ENCODE measurements at regions not wholly inside any gene's neighbourhood (a gene's known extent, or its start where the extent isn't known, plus 50 kb on each side); places are given as distances from the start of the nearest gene placed in this dataset.

DNA sequence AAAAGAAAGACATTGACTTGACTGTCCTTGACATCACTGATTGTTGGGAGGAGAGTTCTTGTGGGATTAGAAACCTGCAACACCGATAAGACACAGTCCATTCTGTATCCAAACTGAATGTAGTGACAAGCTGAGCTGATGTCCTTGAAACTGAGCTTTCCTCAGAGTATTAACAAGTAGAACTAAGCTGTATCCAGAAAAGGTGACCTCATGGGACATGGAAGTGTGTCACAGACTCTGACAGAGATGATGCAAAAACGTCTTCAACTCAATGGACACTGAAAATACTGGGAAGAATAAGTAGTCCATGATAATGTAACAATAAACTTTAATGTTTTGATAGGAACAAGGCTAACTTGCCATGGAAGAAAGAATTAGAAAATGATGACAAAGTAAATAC lies 690.1 kb downstream of the CDH18 start:
- no peaks in the 10 kb centered on the region for H3K36me3 Mint-ChIP-seq (ENCODE audit: low read depth)
- no peak overlapping the region for H3K27ac Mint-ChIP-seq
- no peak for DNase-seq (ENCODE audit: low spot score)
- H3K9me3 Mint-ChIP-seq: peaks cover 29% of the 10 kb centered on the region
- H3K27me3 Mint-ChIP-seq (ENCODE audit: low read depth): no peaks in the 10 kb centered on the region
- H3K4me3 Mint-ChIP-seq (ENCODE audit: low read depth): no peak overlapping the region
- no peaks in the 10 kb centered on the region for H3K4me1 Mint-ChIP-seq (ENCODE audit: low read depth)
- intact Hi-C loops (cut with micrococcal nuclease): no loop called here

DNA sequence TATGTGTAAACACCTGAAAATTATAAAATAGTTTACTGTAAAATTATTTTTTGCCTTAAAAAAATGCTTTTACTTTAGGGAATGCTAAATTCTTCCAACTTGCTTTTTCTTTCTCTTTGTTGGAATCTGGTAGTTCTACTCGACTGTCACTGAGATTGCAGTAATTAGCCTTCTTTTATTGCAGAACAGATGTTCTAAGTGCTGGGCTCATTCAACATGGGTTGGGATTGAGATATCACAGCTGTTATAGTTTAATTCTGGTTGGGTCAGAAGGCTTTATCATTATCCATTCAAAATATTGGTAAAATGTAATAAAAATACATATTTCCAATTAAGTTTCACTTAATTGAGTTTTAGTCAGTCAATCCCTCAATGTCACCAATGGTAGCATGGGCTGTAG lies 686.7 kb downstream of the CDH18 start:
- no peak for DNase-seq (ENCODE audit: low spot score)
- Mint-ChIP-seq H3K27ac (no peak overlapping the region), H3K9me3 (peaks cover 27% of the 10 kb centered on the region), H3K4me3 (ENCODE audit: low read depth) (no peak overlapping the region), H3K4me1 (ENCODE audit: low read depth) (no peaks in the 10 kb centered on the region), H3K36me3 (ENCODE audit: low read depth) (no peaks in the 10 kb centered on the region), H3K27me3 (ENCODE audit: low read depth) (no peaks in the 10 kb centered on the region)
- intact Hi-C loops (cut with micrococcal nuclease): no loop called here

DNA sequence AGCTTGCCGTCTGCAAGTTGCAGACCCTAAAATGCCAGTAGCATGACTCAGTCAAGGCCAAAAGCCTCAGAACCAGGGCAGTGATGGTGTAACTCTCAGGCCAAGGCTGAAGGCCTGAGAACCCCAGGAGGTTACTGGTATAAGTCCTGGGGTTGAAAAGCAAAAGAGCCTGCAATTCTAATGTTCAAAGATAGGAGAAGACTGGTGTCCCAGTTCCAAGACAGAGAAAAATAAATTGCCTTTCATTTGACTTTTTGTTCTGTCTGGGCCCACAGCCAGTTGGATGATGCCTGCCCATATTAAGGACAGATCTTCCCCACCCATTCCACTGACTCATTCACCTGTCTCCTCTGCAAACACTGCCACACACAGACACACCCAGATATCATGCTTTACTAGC lies 673.2 kb downstream of the CDH18 start:
- H3K4me1 Mint-ChIP-seq (ENCODE audit: low read depth): no peaks in the 10 kb centered on the region
- DNase-seq (ENCODE audit: low spot score): no peak
- no peaks in the 10 kb centered on the region for H3K36me3 Mint-ChIP-seq (ENCODE audit: low read depth)

DNA sequence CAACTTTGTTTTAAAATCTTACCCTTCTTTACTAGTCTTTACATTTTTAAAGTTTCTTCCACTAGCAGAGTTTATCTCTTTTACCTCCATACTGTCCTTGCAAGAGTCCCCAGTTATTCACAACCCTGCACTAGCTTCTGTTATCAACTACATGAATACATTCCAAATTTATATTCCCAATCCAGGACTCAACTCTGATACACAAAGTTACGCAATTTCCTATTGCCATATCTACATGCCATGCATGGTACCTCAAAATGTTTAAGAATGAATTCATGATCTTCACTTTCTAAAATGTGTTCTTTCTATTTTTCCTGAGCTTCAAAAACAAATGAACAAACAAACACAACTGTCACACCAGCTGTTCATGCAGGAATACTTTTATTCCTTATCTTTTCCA lies 668.7 kb downstream of the CDH18 start:
- H3K4me1 Mint-ChIP-seq (ENCODE audit: low read depth): no peaks in the 10 kb centered on the region
- H3K9me3 Mint-ChIP-seq: peaks cover 45% of the 10 kb centered on the region
- DNase-seq (ENCODE audit: low spot score): no peak
- no peak overlapping the region for H3K27ac Mint-ChIP-seq
- no peaks in the 10 kb centered on the region for H3K36me3 Mint-ChIP-seq (ENCODE audit: low read depth)
- no peak overlapping the region for H3K4me3 Mint-ChIP-seq (ENCODE audit: low read depth)
- intact Hi-C loops (cut with micrococcal nuclease): no loop called here
- no peaks in the 10 kb centered on the region for H3K27me3 Mint-ChIP-seq (ENCODE audit: low read depth)

More for the DNA sequence above, 673.2 kb downstream of the CDH18 start:
- peaks cover 47% of the 10 kb centered on the region for H3K9me3 Mint-ChIP-seq
- H3K27ac Mint-ChIP-seq: no peak overlapping the region
- H3K27me3 Mint-ChIP-seq (ENCODE audit: low read depth): no peaks in the 10 kb centered on the region
- no peak overlapping the region for H3K4me3 Mint-ChIP-seq (ENCODE audit: low read depth)
- intact Hi-C loops (cut with micrococcal nuclease): no loop called here

DNA sequence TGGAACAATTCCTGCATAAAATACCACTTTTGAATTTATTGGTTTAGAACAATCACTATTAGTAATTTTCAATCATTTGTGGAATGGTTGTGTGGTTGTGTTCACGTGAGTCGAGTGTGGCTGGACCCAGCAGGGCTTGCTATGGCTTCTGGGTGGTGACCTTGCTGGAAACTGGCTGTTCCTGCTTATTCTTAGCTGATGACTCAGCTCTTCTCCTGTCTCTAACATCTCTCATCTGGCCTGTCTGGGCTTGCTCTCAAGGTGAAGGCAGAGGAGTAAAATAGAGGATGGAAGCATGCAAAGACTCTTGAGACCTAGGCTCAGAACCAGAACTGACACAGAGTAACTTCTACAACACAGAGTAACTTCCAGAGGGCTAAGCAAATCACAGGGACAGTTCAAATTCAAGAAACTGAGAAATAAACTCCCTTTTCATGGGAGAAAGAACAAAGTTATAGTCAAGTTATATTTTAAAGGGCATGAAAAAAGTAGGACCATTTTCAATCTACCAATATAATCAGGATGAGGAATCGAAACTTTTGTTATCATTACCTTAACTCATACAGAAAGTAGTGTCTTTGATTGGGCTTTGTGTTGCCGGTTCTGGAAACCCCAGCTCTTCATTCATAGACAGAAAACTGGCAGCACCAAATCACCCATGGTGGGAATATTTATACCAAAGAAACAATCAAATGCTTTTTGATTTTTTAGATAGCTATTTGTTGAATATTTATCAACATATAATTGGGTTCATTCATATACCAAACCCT lies 665.1 kb downstream of the CDH18 start:
- no peak for DNase-seq (ENCODE audit: low spot score)
- Mint-ChIP-seq H3K36me3 (ENCODE audit: low read depth) (no peaks in the 10 kb centered on the region), H3K4me3 (ENCODE audit: low read depth) (no peak overlapping the region), H3K27ac (no peak overlapping the region), H3K27me3 (ENCODE audit: low read depth) (no peaks in the 10 kb centered on the region), H3K4me1 (ENCODE audit: low read depth) (no peaks in the 10 kb centered on the region), H3K9me3 (peaks cover 34% of the 10 kb centered on the region)
- intact Hi-C loops (cut with micrococcal nuclease): no loop called here

DNA sequence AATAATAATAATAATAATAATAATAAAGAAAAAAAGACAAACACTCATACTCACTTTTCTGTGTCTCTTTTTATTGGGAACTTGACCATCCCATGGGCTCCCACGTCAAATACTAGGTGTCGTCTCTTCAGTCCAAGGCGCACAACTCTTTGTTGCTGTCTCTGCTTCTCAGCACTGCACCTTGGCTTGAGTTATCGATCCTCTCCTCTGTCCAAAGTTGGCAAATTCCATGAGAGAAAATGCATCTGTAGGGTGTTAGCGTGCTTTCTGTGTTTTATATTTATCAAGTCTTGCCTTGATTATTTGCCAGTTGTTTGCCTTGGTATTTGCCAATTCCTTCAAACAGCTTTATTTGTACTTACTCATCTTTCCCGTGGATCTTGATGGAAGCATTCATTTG lies 653.7 kb downstream of the CDH18 start:
- Mint-ChIP-seq H3K27ac (no peak overlapping the region), H3K27me3 (ENCODE audit: low read depth) (no peaks in the 10 kb centered on the region), H3K4me1 (ENCODE audit: low read depth) (no peaks in the 10 kb centered on the region), H3K9me3 (peaks cover 44% of the 10 kb centered on the region), H3K36me3 (ENCODE audit: low read depth) (no peaks in the 10 kb centered on the region), H3K4me3 (ENCODE audit: low read depth) (no peak overlapping the region)
- intact Hi-C loops (cut with micrococcal nuclease): no loop called here
- no peak for DNase-seq (ENCODE audit: low spot score)

DNA sequence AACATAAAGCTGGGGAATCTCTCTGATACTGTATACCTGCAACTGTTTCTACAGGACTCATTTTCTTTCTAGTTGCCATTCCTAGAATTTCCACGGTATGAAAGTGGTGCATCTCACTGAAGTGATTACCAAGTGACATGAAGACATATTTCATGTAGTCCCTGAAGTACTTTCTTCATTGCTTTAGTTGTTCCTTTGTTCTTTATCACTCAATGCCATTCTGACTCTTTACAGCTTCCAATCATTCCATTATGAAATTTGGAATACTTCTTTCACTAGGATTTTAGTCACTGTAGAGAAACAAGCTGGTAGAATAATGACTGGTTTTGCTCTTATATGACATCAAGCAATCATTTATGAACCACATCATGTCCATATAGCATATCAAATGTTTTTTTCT lies 645.1 kb downstream of the CDH18 start:
- H3K4me1 Mint-ChIP-seq (ENCODE audit: low read depth): no peaks in the 10 kb centered on the region
- no peaks in the 10 kb centered on the region for H3K36me3 Mint-ChIP-seq (ENCODE audit: low read depth)
- H3K27ac Mint-ChIP-seq: no peak overlapping the region

DNA sequence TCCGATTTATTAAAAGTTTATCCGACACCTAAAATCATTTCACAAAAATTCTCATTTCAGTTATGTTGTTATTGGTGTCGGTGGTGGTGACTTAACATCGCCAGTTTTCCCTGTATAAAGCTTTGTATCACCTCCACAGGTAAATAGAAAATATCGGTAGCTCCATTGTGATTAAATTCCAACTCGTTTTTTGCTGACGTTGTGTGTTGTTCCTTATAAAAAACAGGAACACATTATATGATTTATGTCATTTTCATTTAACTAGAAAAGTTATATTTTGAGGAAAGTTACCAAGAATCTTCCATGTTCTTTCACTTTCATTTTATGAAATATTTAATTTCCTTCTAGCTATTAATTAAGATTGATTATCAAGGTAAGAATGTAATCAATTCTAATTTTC lies 635.9 kb downstream of the CDH18 start:
- intact Hi-C loops (cut with micrococcal nuclease): no loop called here

More for the DNA sequence above, 645.1 kb downstream of the CDH18 start:
- Mint-ChIP-seq H3K4me3 (ENCODE audit: low read depth) (no peak overlapping the region), H3K27me3 (ENCODE audit: low read depth) (no peaks in the 10 kb centered on the region), H3K9me3 (peaks cover 46% of the 10 kb centered on the region)
- intact Hi-C loops (cut with micrococcal nuclease): no loop called here
- DNase-seq (ENCODE audit: low spot score): no peak

DNA sequence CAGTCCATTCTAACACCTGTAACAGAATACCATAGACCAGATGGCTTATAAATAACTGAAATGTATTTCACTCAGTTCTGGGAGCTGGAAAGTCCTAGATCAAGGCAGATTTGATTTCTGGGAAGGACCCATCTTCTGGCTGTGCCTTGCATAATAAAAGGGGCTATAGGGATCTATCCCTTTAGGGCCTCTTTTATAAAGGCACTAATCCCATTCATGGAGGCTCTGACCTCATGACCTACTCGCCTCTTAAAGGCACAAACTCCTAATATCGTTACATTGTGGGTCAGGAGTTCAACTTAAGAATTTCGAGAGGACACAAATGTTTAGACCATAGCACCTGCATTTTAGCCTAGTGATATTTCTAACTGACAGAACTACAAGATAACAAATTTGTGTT lies 619.0 kb downstream of the CDH18 start:
- no peak overlapping the region for H3K27ac Mint-ChIP-seq
- DNase-seq (ENCODE audit: low spot score): no peak
- intact Hi-C loops (cut with micrococcal nuclease): no loop called here
- H3K9me3 Mint-ChIP-seq: peaks cover 45% of the 10 kb centered on the region
- no peaks in the 10 kb centered on the region for H3K36me3 Mint-ChIP-seq (ENCODE audit: low read depth)
- H3K27me3 Mint-ChIP-seq (ENCODE audit: low read depth): no peaks in the 10 kb centered on the region
- no peaks in the 10 kb centered on the region for H3K4me1 Mint-ChIP-seq (ENCODE audit: low read depth)
- no peak overlapping the region for H3K4me3 Mint-ChIP-seq (ENCODE audit: low read depth)

More for the DNA sequence above, 635.9 kb downstream of the CDH18 start:
- Mint-ChIP-seq H3K27me3 (ENCODE audit: low read depth) (no peaks in the 10 kb centered on the region), H3K27ac (no peak overlapping the region), H3K4me3 (ENCODE audit: low read depth) (no peak overlapping the region), H3K4me1 (ENCODE audit: low read depth) (no peaks in the 10 kb centered on the region), H3K9me3 (peaks cover 19% of the 10 kb centered on the region), H3K36me3 (ENCODE audit: low read depth) (no peaks in the 10 kb centered on the region)
- DNase-seq (ENCODE audit: low spot score): no peak

DNA sequence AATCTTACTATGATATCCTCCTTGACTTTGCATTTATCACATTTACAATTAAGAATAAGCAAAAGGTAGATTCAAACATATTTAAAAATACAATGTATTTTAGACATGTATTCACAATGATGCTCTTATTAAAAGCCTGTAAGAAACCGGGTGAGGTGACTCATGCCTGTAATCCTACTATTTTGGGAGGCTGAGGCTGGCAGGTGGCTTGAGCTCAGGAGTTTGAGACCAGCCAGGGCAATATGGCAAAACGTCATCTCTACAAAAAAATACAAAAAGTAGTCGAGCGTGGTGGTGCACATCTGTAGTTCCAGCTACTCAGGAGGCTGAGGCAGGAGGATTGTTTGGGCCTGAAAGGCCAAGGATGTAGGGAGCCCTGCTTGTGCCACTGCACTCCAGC lies 618.4 kb downstream of the CDH18 start:
- no peak for DNase-seq (ENCODE audit: low spot score)
- peaks cover 45% of the 10 kb centered on the region for H3K9me3 Mint-ChIP-seq
- no peaks in the 10 kb centered on the region for H3K36me3 Mint-ChIP-seq (ENCODE audit: low read depth)
- H3K27me3 Mint-ChIP-seq (ENCODE audit: low read depth): no peaks in the 10 kb centered on the region
- no peak overlapping the region for H3K4me3 Mint-ChIP-seq (ENCODE audit: low read depth)
- intact Hi-C loops (cut with micrococcal nuclease): no loop called here
- H3K27ac Mint-ChIP-seq: no peak overlapping the region
- no peaks in the 10 kb centered on the region for H3K4me1 Mint-ChIP-seq (ENCODE audit: low read depth)

DNA sequence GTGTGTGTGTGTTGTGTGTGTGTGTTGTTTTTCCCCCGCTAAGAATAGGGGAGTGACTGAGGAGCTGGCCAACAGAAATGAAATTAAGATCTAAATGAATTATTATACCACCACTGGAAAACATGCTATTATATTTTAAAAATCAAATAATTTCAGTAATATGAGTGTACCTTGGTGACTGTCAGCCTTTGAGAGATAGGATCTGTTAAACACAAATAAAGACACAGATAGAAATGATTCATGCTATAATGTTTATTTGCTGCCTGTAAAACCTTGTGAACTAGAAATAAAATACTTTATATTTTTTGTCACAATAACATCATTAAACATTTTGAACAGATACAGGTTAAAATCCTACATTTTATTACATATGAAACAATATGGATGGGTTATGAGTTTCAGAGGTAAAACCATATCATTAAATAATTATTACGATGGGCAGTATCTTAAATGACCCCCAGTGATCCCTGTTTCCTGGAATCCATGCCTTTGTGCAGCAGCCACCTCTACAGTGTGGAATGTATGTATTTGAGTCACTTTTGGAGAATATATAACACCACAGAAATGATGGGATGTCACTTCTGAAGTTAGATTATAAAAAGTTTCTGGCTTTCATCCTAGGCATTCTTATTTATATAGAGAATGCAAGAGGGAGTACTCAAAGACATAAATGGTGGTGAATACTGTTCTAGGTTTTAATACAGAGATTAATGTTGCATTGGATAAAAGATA lies 617.2 kb downstream of the CDH18 start:
- Mint-ChIP-seq H3K27ac (no peak overlapping the region), H3K9me3 (peaks cover 32% of the 10 kb centered on the region), H3K27me3 (ENCODE audit: low read depth) (no peaks in the 10 kb centered on the region), H3K4me1 (ENCODE audit: low read depth) (no peaks in the 10 kb centered on the region), H3K36me3 (ENCODE audit: low read depth) (no peaks in the 10 kb centered on the region), H3K4me3 (ENCODE audit: low read depth) (no peak overlapping the region)
- intact Hi-C loops (cut with micrococcal nuclease): no loop called here
- no peak for DNase-seq (ENCODE audit: low spot score)

DNA sequence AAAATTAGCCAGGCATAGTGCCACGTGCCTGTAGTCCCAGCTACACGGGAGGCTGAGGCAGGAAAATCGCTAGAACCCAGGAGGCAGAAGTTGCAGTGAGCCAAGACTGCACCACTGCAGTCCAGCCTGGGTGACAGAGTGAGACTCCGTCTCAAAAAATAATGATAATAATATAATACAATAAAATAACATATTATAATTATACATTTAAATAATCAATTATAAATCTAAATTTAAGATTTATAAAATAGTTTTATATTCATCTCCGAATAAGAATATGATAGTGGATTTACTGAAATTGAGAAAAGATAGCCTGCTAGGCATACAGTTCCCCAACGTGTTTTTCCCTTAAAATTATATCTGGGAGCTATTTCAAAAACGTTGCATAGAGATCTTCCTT lies 599.6 kb downstream of the CDH18 start:
- no peaks in the 10 kb centered on the region for H3K36me3 Mint-ChIP-seq (ENCODE audit: low read depth)
- intact Hi-C loops (cut with micrococcal nuclease): no loop called here
- DNase-seq (ENCODE audit: low spot score): no peak
- no peak overlapping the region for H3K4me3 Mint-ChIP-seq (ENCODE audit: low read depth)
- no peaks in the 10 kb centered on the region for H3K4me1 Mint-ChIP-seq (ENCODE audit: low read depth)
- no peaks in the 10 kb centered on the region for H3K27me3 Mint-ChIP-seq (ENCODE audit: low read depth)
- peaks cover 34% of the 10 kb centered on the region for H3K9me3 Mint-ChIP-seq
- H3K27ac Mint-ChIP-seq: no peak overlapping the region

DNA sequence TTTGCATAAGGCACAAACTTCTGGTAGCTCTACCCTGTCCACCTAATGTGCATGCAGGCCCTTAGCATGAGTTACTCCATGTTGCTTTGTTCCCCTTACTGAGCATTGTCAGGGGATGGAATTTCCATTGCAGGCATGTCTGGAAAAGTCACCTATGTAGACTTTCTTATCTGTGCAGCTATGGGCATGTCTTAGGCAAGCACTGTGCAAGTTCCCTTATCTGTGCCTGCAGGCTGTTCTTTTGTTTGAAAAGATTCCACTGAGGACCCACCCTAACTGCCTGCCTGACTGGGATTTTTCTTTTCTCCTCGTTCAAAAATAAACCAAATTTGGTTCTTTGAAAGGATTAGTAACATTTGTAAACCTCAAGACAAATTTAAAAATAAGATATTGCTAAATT lies 587.0 kb downstream of the CDH18 start:
- peaks cover 20% of the 10 kb centered on the region for H3K9me3 Mint-ChIP-seq
- intact Hi-C loops (cut with micrococcal nuclease): no loop called here
- no peak overlapping the region for H3K4me3 Mint-ChIP-seq (ENCODE audit: low read depth)
- no peaks in the 10 kb centered on the region for H3K4me1 Mint-ChIP-seq (ENCODE audit: low read depth)
- DNase-seq (ENCODE audit: low spot score): no peak
- H3K36me3 Mint-ChIP-seq (ENCODE audit: low read depth): no peaks in the 10 kb centered on the region
- H3K27ac Mint-ChIP-seq: no peak overlapping the region
- H3K27me3 Mint-ChIP-seq (ENCODE audit: low read depth): no peaks in the 10 kb centered on the region

Data from activated T-helper 2 cell treated with anti-CD3 and anti-CD28 coated beads, Interferon-gamma antibody, Interleukin-2, Interleukin-4, amounts not matched to agents 10 μg/mL and 5 μg/mL and 100 μg/mL, durations not matched to agents 14 hours and 24 hours and 36 hours (primary cell).